HG02981 (cell line): ENCODE measurements at regions not wholly inside any gene's neighbourhood (a gene's known extent, or its start where the extent isn't known, plus 50 kb on each side); places are given as distances from the start of the nearest gene placed in this dataset.
"Not testable (repeated sequence)": the region's sequence is repeated elsewhere in the genome, so short reads cannot be mapped to it uniquely, and the experiment has no call there.

Source experiments
- ATAC-seq: cut with Tn5 transposase; IDR thresholded peaks from one replicate; pipeline ENCODE4 v1.9.1; 2021; ENCODE audit warnings: mild to moderate bottlenecking, moderate library complexity; ENCODE audit not compliant: unreplicated experiment

DNA sequence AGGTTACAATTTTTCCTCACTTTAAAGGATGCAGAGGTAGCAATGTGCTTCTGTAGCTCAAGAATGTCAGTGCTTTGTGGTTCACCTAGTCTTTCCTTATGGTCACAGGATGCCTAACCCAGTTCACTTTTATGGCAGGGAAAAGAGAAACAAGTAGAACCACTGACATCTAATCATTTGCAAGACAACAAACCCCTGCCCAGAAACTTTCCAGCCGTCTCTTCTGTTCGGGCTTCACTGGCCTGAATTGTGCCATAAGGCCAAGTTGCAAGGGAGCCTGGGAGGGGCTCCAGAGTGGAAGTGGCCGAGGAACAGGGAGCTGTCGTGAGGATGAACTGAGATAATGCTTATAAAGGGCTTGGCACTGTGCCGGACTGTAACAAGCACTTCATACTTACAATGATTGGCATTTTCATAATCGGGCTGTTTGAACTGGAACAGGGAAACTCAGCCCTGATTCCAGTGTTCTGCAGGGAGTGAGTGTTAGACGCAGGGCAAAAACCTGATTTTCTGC lies 212.6 kb downstream of the BCAS1 start:
- ATAC-seq: no peak

GRCh38 chr20:53856300-53857295 lies 213.8 kb downstream of the BCAS1 start:
- no peak for ATAC-seq

- no peak for ATAC-seq
These were observed 214.7 kb downstream of the BCAS1 start for GRCh38 chr20:53855733-53856132.

DNA sequence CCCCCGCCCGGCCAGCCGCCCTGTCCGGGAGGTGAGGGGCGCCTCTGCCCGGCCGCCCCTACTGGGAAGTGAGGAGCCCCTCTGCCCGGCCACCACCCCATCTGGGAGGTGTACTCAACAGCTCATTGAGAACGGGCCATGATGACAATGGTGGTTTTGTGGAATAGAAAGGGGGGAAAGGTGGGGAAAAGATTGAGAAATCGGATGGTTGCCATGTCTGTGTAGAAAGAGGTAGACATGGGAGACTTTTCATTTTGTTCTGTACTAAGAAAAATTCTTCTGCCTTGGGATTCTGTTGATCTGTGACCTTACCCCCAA lies 215.8 kb downstream of the BCAS1 start:
- ATAC-seq: not testable (repeated sequence)

DNA sequence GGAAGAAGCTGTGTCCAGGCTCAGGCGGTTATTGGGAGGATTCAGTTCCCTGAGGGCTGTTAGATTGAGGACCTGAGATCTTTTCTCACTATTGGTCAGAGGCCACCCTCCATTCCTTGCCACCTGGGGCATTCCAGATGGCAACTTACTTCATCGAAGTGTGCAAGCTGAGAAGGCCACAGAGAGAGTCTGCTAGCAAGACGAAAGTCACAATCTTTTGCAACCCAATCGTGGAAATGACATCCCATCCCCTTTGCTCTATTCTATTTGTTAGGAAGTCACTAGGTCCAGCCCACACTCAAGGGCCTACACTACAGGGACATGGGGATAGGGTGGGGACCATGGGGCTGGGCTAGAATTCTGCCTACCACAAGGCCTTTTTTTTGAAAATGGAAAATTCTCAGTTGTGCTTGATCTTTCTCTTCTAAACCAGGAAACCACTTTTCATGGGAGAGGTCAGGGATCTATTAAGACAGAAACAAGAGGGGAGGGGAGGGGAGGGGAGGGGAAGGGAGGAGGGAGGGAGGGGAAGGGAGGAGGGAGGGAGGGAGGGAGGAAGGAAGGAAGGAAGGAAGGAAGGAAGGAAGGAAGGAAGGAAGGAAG lies 217.2 kb downstream of the BCAS1 start:
- ATAC-seq: no peak

DNA sequence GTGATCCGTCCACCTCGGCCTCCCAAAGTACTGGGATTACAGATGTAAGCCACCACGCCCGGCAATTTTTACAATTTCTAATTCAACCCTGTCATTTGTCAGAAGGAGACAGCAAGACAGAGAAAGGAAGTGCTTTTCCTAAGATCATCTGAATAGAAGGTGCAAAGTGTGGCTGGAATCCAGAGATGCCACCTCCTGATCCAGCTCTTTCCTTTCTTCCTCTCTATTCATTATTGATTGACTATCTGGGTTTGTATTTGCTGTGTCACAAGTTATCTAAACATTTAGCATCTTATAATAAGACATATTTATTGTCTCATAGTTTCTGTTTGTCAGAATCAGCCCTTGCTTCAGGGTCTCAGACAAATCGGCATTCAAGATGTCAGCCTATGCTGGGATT lies 217.7 kb downstream of the BCAS1 start:
- ATAC-seq: no peak

DNA sequence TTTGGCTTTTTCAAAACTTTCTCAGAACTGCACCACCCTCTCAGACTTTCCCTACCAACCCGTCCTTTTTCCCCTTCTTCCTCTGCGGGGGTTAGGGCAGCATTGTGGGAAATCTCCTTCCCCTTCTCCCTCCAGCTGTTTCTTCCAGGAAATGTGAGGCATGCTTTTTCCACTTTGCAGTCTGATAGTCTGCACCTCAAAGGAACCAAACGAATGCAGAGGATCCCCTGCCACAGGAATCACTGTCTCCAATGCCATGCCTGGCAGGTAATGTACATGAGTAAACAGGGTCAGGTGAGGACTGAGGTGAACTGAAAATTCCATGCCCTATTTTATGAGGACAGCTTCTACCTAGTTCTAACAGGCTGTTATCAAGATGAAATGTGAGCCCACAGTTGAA lies 218.4 kb downstream of the BCAS1 start:
- ATAC-seq: no peak

DNA sequence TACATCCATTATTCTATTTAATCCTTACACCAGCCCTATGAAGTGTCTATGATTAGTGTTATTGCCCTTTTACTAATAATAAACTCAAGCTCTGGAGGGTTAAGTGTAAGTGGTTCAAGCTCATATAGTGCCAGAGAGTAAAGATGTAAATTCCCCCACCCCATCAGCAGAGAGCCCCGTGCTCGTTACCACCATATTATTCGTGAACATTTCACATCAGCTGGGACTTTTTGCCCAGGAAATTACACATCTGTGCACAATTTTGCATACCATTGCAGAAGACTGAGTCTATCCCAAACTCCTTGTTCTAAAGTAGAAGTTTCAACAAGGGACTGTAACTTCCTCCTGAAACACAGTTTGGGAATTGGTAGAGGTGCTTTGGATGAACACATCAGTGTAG lies 220.1 kb downstream of the BCAS1 start:
- no peak for ATAC-seq

- ATAC-seq: no peak
These were observed 220.8 kb downstream of the BCAS1 start for GRCh38 chr20:53849471-53850059.

DNA sequence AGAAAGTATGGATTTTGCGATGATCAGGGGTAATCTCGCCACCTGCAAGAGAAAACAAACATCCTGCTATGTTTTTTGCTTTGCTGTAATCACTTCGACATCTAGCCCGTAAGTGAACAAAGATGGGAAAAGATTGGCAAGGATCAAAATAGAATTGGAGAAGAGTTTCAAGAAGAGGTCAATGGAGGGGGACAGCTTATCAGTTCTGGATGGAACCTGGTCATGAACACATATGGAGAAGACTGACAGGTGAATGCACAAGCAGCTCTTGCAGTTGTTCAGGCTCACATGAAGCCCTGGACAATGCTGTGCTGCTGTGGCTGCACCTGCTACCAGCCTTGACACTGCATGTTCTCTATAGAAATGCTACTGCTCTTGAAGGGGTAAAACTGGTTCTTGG lies 222.1 kb downstream of the BCAS1 start:
- no peak for ATAC-seq

DNA sequence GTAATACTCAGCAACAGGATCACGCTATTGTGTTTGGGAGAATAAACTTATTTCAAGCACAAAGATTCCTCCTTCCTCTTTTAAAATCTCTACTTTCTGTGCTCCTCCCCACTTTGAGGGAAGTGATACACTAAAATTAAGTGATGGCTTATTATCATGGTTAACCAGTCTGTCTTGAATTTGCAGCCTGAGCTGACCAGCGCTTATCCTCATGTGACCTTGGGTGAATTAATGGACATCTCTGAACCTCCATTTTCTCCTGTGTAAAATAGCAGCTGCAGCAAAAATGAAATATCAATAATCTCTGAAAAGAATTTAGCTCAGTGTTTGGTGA lies 222.6 kb downstream of the BCAS1 start:
- ATAC-seq: no peak

- no peak for ATAC-seq
These were observed 223.1 kb downstream of the BCAS1 start for GRCh38 chr20:53847139-53847836.

- no peak for ATAC-seq
These were observed 223.8 kb downstream of the BCAS1 start for GRCh38 chr20:53846640-53847039.

- ATAC-seq: no peak
These were observed 224.4 kb downstream of the BCAS1 start for GRCh38 chr20:53845980-53846379.

DNA sequence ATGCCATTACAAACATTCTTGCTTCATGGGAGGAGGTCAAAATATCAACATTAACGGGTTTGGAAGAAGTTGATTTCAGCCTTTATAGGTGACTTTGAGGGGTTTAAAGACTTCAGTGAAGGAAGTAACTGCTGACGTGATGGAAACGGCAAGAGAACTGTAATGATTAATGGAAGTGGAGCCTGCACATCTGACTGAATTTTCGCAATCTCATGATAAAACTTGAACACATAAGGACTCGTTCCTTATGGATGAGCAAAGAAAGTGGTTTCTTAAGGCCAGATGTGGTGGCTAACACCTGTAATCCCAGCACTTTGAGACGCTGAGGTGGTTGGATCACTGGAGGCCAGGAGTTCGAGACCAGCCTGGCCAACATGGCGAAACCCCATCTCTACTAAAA lies 226.1 kb downstream of the BCAS1 start:
- ATAC-seq: no peak

DNA sequence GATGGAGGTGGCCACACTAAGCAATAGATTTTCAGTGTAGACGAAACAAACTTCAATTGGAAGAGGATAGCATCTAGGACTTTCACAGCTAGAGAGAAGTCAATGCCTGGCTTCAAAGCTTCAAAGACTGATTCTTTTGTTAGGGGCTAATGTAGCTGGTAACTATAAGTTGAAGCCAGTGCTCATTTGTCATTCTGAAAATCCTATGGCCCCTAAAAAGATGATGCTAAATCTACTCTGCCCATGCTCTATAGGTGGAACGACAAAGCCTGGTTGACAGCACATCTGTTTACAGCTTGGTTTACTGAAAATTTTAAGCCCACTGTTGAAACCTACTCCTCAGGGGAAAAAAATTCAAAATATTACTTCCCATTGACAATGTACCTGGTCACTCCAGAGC lies 226.7 kb downstream of the BCAS1 start:
- ATAC-seq: no peak

GRCh38 chr20:53842301-53843099 lies 227.9 kb downstream of the BCAS1 start:
- ATAC-seq: no peak

- ATAC-seq: no peak
These were observed 228.7 kb downstream of the BCAS1 start for GRCh38 chr20:53841741-53842140.

GRCh38 chr20:53840532-53840931 lies 229.9 kb downstream of the BCAS1 start:
- ATAC-seq: no peak

GRCh38 chr20:53839423-53840176 lies 230.8 kb downstream of the BCAS1 start:
- ATAC-seq: peak; percentile 73
